ENCODE measurements at regions not wholly inside any gene's neighbourhood (a gene's known extent, or its start where the extent isn't known, plus 50 kb on each side); places are given as distances from the start of the nearest gene placed in this dataset.

GRCh38 chr4:32625687-32626337 is 1905.6 kb downstream of the PCDH7 start:
- no peak for DNase-seq (ENCODE audit: low read depth, low spot score)
- TF ChIP-seq, protein P1, sequence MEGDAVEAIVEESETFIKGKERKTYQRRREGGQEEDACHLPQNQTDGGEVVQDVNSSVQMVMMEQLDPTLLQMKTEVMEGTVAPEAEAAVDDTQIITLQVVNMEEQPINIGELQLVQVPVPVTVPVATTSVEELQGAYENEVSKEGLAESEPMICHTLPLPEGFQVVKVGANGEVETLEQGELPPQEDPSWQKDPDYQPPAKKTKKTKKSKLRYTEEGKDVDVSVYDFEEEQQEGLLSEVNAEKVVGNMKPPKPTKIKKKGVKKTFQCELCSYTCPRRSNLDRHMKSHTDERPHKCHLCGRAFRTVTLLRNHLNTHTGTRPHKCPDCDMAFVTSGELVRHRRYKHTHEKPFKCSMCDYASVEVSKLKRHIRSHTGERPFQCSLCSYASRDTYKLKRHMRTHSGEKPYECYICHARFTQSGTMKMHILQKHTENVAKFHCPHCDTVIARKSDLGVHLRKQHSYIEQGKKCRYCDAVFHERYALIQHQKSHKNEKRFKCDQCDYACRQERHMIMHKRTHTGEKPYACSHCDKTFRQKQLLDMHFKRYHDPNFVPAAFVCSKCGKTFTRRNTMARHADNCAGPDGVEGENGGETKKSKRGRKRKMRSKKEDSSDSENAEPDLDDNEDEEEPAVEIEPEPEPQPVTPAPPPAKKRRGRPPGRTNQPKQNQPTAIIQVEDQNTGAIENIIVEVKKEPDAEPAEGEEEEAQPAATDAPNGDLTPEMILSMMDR (IDR thresholded peaks at IDR 0.05; ENCODE audit: low read depth, low read length) = no peak
- no peak overlapping the region for H3K4me3 ChIP-seq (ENCODE audit: low read depth, low read length)
- in situ Hi-C loops (cut with HindIII; ENCODE audit: low sequenced_read_pairs) = no loop called here

GRCh38 chr4:32631831-32632230 is 1911.7 kb downstream of the PCDH7 start:
- in situ Hi-C loops (cut with HindIII; ENCODE audit: low sequenced_read_pairs) = no loop called here
- DNase-seq (ENCODE audit: low read depth, low spot score) = no peak
- H3K4me3 ChIP-seq (ENCODE audit: low read depth, low read length) = no peak overlapping the region
- TF ChIP-seq, protein P1 (IDR thresholded peaks at IDR 0.05; ENCODE audit: low read depth, low read length) = no peak

- H3K4me3 ChIP-seq (ENCODE audit: low read depth, low read length) = no peak overlapping the region
- no peak for DNase-seq (ENCODE audit: low read depth, low spot score)
- TF ChIP-seq, protein P1 (IDR thresholded peaks at IDR 0.05; ENCODE audit: low read depth, low read length) = no peak
- in situ Hi-C loops (cut with HindIII; ENCODE audit: low sequenced_read_pairs) = no loop called here
Measured at GRCh38 chr4:32633421-32633820, 1913.3 kb downstream of the PCDH7 start.

- no peak for DNase-seq (ENCODE audit: low read depth, low spot score)
- in situ Hi-C loops (cut with HindIII; ENCODE audit: low sequenced_read_pairs) = no loop called here
- TF ChIP-seq, protein P1 (IDR thresholded peaks at IDR 0.05; ENCODE audit: low read depth, low read length) = no peak
Measured at GRCh38 chr4:32645653-32646052, 1925.5 kb downstream of the PCDH7 start.

DNA sequence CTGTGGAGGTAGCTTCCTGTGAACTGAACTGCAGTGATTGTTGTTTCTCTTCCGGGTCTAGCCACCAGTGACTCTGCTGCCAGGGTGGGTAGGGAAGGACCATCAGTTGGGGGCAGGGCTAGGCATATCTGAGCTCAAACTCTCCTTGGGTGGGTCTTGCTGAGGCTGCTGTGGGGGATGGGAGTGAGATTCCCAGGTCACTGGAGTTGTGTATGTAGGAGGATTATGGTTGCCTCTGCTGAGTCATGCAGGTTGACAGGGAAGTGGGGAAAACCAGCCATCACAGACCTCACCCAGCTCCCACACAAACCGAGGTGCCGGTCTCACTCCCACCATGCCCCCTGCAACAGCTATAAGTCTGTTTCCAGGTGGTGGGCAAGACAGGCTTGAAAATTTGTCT is 1937.8 kb downstream of the PCDH7 start:
- no peak overlapping the region for H3K4me3 ChIP-seq (ENCODE audit: low read depth, low read length)
- TF ChIP-seq, protein P1 (IDR thresholded peaks at IDR 0.05; ENCODE audit: low read depth, low read length) = no peak
- DNase-seq (ENCODE audit: low read depth, low spot score) = no peak
- in situ Hi-C loops (cut with HindIII; ENCODE audit: low sequenced_read_pairs) = no loop called here

More at GRCh38 chr4:32645653-32646052, 1925.5 kb downstream of the PCDH7 start:
- no peak overlapping the region for H3K4me3 ChIP-seq (ENCODE audit: low read depth, low read length)

DNA sequence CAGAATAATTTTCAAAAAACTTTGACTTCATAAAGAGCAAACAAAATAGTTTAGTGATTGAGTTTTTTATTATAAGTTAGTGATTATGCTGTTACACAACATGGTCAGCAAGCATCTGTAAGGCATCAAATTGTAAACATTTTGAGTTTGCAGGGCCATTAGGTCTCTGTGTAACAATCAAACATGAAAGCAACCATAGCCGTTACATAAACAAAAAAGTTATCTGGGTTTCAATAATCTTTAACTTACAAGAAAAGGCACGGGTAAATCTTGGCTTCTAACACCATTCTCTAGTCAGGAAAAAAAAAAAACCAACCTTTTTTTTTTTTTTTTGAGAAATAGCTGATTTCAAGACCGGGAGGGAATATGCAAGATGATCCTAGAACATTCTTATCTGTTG is 1941.1 kb downstream of the PCDH7 start:
- TF ChIP-seq, protein P1 (IDR thresholded peaks at IDR 0.05; ENCODE audit: low read depth, low read length) = no peak

More for the DNA sequence above, 1941.1 kb downstream of the PCDH7 start:
- no peak overlapping the region for H3K4me3 ChIP-seq (ENCODE audit: low read depth, low read length)
- in situ Hi-C loops (cut with HindIII; ENCODE audit: low sequenced_read_pairs) = no loop called here
- no peak for DNase-seq (ENCODE audit: low read depth, low spot score)

Data from astrocyte of the spinal cord (primary cell).